ENCODE measurements at regions not wholly inside any gene's neighbourhood (a gene's known extent, or its start where the extent isn't known, plus 50 kb on each side); places are given as distances from the start of the nearest gene placed in this dataset.

GRCh38 chr10:18735711-18736110 is 76.5 kb downstream of the ARL5B start:
- Mint-ChIP-seq H3K9me3 (peaks cover 0 to 4% (median 0%) of the 10 kb centered on the region in 7 donors), H3K27me3 (no peaks in the 10 kb centered on the region), H3K4me3 (no peak overlapping the region), H3K27ac (no peak overlapping the region), H3K36me3 (no peaks in the 10 kb centered on the region), H3K4me1 (no peaks in the 10 kb centered on the region)
- Histone ChIP-seq H3K27ac (ENCODE audit: insufficient read depth, low read length, poor library complexity, severe bottlenecking) (no peak overlapping the region), H3K36me3 (ENCODE audit: control insufficient read depth, insufficient read depth, low read length) (no peaks in the 10 kb centered on the region), H3K27me3 (ENCODE audit: control insufficient read depth, insufficient read depth, low read length) (no peaks in the 10 kb centered on the region), H3K4me1 (ENCODE audit: control insufficient read depth, insufficient read depth, low read length, poor library complexity, severe bottlenecking) (no peaks in the 10 kb centered on the region), H3K4me3 (ENCODE audit: low read depth, low read length) (no peak overlapping the region), H3K9me3 (ENCODE audit: control insufficient read depth in 2 of 2, low read length in 2 of 2) (no peaks in the 10 kb centered on the region)
- ATAC-seq (ENCODE audit: low read depth in 2 of 2) = no peak
- no peak for DNase-seq

- no peaks in the 10 kb centered on the region for H3K27me3 Mint-ChIP-seq
- no peaks in the 10 kb centered on the region for H3K36me3 ChIP-seq (ENCODE audit: control insufficient read depth, insufficient read depth, low read length)
- peaks cover 0 to 4% (median 3%) of the 10 kb centered on the region in 7 donors for H3K9me3 Mint-ChIP-seq
- H3K4me1 Mint-ChIP-seq = no peaks in the 10 kb centered on the region
- no peak for ATAC-seq (ENCODE audit: low read depth in 2 of 2)
- no peaks in the 10 kb centered on the region for H3K4me1 ChIP-seq (ENCODE audit: control insufficient read depth, insufficient read depth, low read length, poor library complexity, severe bottlenecking)
- H3K9me3 ChIP-seq (ENCODE audit: control insufficient read depth in 2 of 2, low read length in 2 of 2) = no peaks in the 10 kb centered on the region
- H3K27me3 ChIP-seq (ENCODE audit: control insufficient read depth, insufficient read depth, low read length) = no peaks in the 10 kb centered on the region
- no peak for DNase-seq
- no peak overlapping the region for H3K4me3 ChIP-seq (ENCODE audit: low read depth, low read length)
- no peak overlapping the region for H3K27ac Mint-ChIP-seq
- no peaks in the 10 kb centered on the region for H3K36me3 Mint-ChIP-seq
- H3K27ac ChIP-seq (ENCODE audit: insufficient read depth, low read length, poor library complexity, severe bottlenecking) = no peak overlapping the region
- no peak overlapping the region for H3K4me3 Mint-ChIP-seq
Observed at GRCh38 chr10:18737236-18737635, 78.0 kb downstream of the ARL5B start.

GRCh38 chr10:18737841-18738240 is 78.6 kb downstream of the ARL5B start:
- DNase-seq (no peak), ATAC-seq (ENCODE audit: low read depth in 2 of 2) (no peak)
- Histone ChIP-seq H3K27ac (ENCODE audit: insufficient read depth, low read length, poor library complexity, severe bottlenecking) (no peak overlapping the region), H3K27me3 (ENCODE audit: control insufficient read depth, insufficient read depth, low read length) (no peaks in the 10 kb centered on the region), H3K9me3 (ENCODE audit: control insufficient read depth in 2 of 2, low read length in 2 of 2) (no peaks in the 10 kb centered on the region), H3K36me3 (ENCODE audit: control insufficient read depth, insufficient read depth, low read length) (no peaks in the 10 kb centered on the region), H3K4me3 (ENCODE audit: low read depth, low read length) (no peak overlapping the region), H3K4me1 (ENCODE audit: control insufficient read depth, insufficient read depth, low read length, poor library complexity, severe bottlenecking) (no peaks in the 10 kb centered on the region)
- H3K4me3 Mint-ChIP-seq = no peak overlapping the region
- peaks cover 0 to 4% (median 3%) of the 10 kb centered on the region in 7 donors for H3K9me3 Mint-ChIP-seq
- H3K4me1 Mint-ChIP-seq = no peaks in the 10 kb centered on the region
- no peaks in the 10 kb centered on the region for H3K27me3 Mint-ChIP-seq
- no peak overlapping the region for H3K27ac Mint-ChIP-seq
- H3K36me3 Mint-ChIP-seq = no peaks in the 10 kb centered on the region

GRCh38 chr10:18738835-18739234 is 79.6 kb downstream of the ARL5B start:
- no peak overlapping the region for H3K27ac Mint-ChIP-seq
- DNase-seq (no peak), ATAC-seq (ENCODE audit: low read depth in 2 of 2) (no peak)
- no peaks in the 10 kb centered on the region for H3K36me3 Mint-ChIP-seq
- no peaks in the 10 kb centered on the region for H3K27me3 Mint-ChIP-seq
- Histone ChIP-seq H3K4me3 (ENCODE audit: low read depth, low read length) (no peak overlapping the region), H3K27me3 (ENCODE audit: control insufficient read depth, insufficient read depth, low read length) (no peaks in the 10 kb centered on the region), H3K4me1 (ENCODE audit: control insufficient read depth, insufficient read depth, low read length, poor library complexity, severe bottlenecking) (no peaks in the 10 kb centered on the region), H3K27ac (ENCODE audit: insufficient read depth, low read length, poor library complexity, severe bottlenecking) (no peak overlapping the region), H3K36me3 (ENCODE audit: control insufficient read depth, insufficient read depth, low read length) (no peaks in the 10 kb centered on the region), H3K9me3 (ENCODE audit: control insufficient read depth in 2 of 2, low read length in 2 of 2) (no peaks in the 10 kb centered on the region)
- no peaks in the 10 kb centered on the region for H3K4me1 Mint-ChIP-seq
- H3K4me3 Mint-ChIP-seq = no peak overlapping the region
- peaks cover 0 to 9% (median 3%) of the 10 kb centered on the region in 7 donors for H3K9me3 Mint-ChIP-seq

- H3K27ac ChIP-seq (ENCODE audit: insufficient read depth, low read length, poor library complexity, severe bottlenecking) = no peak overlapping the region
- H3K4me1 ChIP-seq (ENCODE audit: control insufficient read depth, insufficient read depth, low read length, poor library complexity, severe bottlenecking) = no peaks in the 10 kb centered on the region
- Mint-ChIP-seq H3K4me1 (no peaks in the 10 kb centered on the region), H3K36me3 (no peaks in the 10 kb centered on the region), H3K27ac (no peak overlapping the region), H3K27me3 (no peaks in the 10 kb centered on the region), H3K9me3 (peaks cover 0 to 16% (median 4%) of the 10 kb centered on the region in 7 donors), H3K4me3 (no peak overlapping the region)
- DNase-seq (no peak), ATAC-seq (ENCODE audit: low read depth in 2 of 2) (no peak)
- H3K9me3 ChIP-seq (ENCODE audit: control insufficient read depth in 2 of 2, low read length in 2 of 2) = no peaks in the 10 kb centered on the region
- no peaks in the 10 kb centered on the region for H3K27me3 ChIP-seq (ENCODE audit: control insufficient read depth, insufficient read depth, low read length)
- no peak overlapping the region for H3K4me3 ChIP-seq (ENCODE audit: low read depth, low read length)
- no peaks in the 10 kb centered on the region for H3K36me3 ChIP-seq (ENCODE audit: control insufficient read depth, insufficient read depth, low read length)
Observed at GRCh38 chr10:18743926-18744325, 84.7 kb downstream of the ARL5B start.

- no peaks in the 10 kb centered on the region for H3K27me3 Mint-ChIP-seq
- H3K4me1 Mint-ChIP-seq = no peaks in the 10 kb centered on the region
- Histone ChIP-seq H3K9me3 (ENCODE audit: control insufficient read depth in 2 of 2, low read length in 2 of 2) (no peaks in the 10 kb centered on the region), H3K36me3 (ENCODE audit: control insufficient read depth, insufficient read depth, low read length) (no peaks in the 10 kb centered on the region), H3K27ac (ENCODE audit: insufficient read depth, low read length, poor library complexity, severe bottlenecking) (no peak overlapping the region), H3K27me3 (ENCODE audit: control insufficient read depth, insufficient read depth, low read length) (no peaks in the 10 kb centered on the region), H3K4me3 (ENCODE audit: low read depth, low read length) (no peak overlapping the region), H3K4me1 (ENCODE audit: control insufficient read depth, insufficient read depth, low read length, poor library complexity, severe bottlenecking) (no peaks in the 10 kb centered on the region)
- peaks cover 0 to 2% (median 0%) of the 10 kb centered on the region in 7 donors for H3K9me3 Mint-ChIP-seq
- H3K27ac Mint-ChIP-seq = no peak overlapping the region
- ATAC-seq (ENCODE audit: low read depth in 2 of 2) (no peak), DNase-seq (no peak)
- H3K4me3 Mint-ChIP-seq = no peak overlapping the region
- no peaks in the 10 kb centered on the region for H3K36me3 Mint-ChIP-seq
Observed at GRCh38 chr10:18753312-18753895, 94.2 kb downstream of the ARL5B start.

- Mint-ChIP-seq H3K9me3 (peaks cover 0 to 4% (median 0%) of the 10 kb centered on the region in 7 donors), H3K4me1 (no peaks in the 10 kb centered on the region), H3K27ac (no peak overlapping the region), H3K27me3 (no peaks in the 10 kb centered on the region), H3K36me3 (no peaks in the 10 kb centered on the region), H3K4me3 (no peak overlapping the region)
- no peaks in the 10 kb centered on the region for H3K9me3 ChIP-seq (ENCODE audit: control insufficient read depth in 2 of 2, low read length in 2 of 2)
- DNase-seq (no peak), ATAC-seq (ENCODE audit: low read depth in 2 of 2) (no peak)
- H3K4me3 ChIP-seq (ENCODE audit: low read depth, low read length) = no peak overlapping the region
- no peaks in the 10 kb centered on the region for H3K4me1 ChIP-seq (ENCODE audit: control insufficient read depth, insufficient read depth, low read length, poor library complexity, severe bottlenecking)
- H3K27me3 ChIP-seq (ENCODE audit: control insufficient read depth, insufficient read depth, low read length) = no peaks in the 10 kb centered on the region
- no peaks in the 10 kb centered on the region for H3K36me3 ChIP-seq (ENCODE audit: control insufficient read depth, insufficient read depth, low read length)
- H3K27ac ChIP-seq (ENCODE audit: insufficient read depth, low read length, poor library complexity, severe bottlenecking) = no peak overlapping the region
Observed at GRCh38 chr10:18759575-18759974, 100.3 kb downstream of the ARL5B start.

GRCh38 chr10:18760836-18761235 is 101.6 kb downstream of the ARL5B start:
- Histone ChIP-seq H3K4me1 (ENCODE audit: control insufficient read depth, insufficient read depth, low read length, poor library complexity, severe bottlenecking) (no peaks in the 10 kb centered on the region), H3K27ac (ENCODE audit: insufficient read depth, low read length, poor library complexity, severe bottlenecking) (no peak overlapping the region), H3K4me3 (ENCODE audit: low read depth, low read length) (no peak overlapping the region), H3K27me3 (ENCODE audit: control insufficient read depth, insufficient read depth, low read length) (no peaks in the 10 kb centered on the region), H3K9me3 (ENCODE audit: control insufficient read depth in 2 of 2, low read length in 2 of 2) (no peaks in the 10 kb centered on the region), H3K36me3 (ENCODE audit: control insufficient read depth, insufficient read depth, low read length) (no peaks in the 10 kb centered on the region)
- Mint-ChIP-seq H3K9me3 (peaks cover 0 to 4% (median 0%) of the 10 kb centered on the region in 7 donors), H3K4me1 (no peaks in the 10 kb centered on the region), H3K4me3 (no peak overlapping the region), H3K36me3 (no peaks in the 10 kb centered on the region), H3K27ac (no peak overlapping the region), H3K27me3 (no peaks in the 10 kb centered on the region)
- DNase-seq (no peak), ATAC-seq (ENCODE audit: low read depth in 2 of 2) (no peak)

All from CD4-positive, CD25-positive, alpha-beta regulatory T cell (primary cell).